Ishikawa (cell line): ENCODE measurements at regions not wholly inside any gene's neighbourhood (a gene's known extent, or its start where the extent isn't known, plus 50 kb on each side); places are given as distances from the start of the nearest gene placed in this dataset.

Source experiments
- CEBPB ChIP-seq: IDR thresholded peaks from 2 replicates; pipeline ENCODE4 v1.6.1; 2012
- CREB1 ChIP-seq: IDR thresholded peaks from 2 replicates; pipeline ENCODE4 v1.6.1; 2012; ENCODE audit warnings: low read depth
- EGR1 ChIP-seq: IDR thresholded peaks from 2 replicates; pipeline ENCODE4 v1.6.1; 2012
- EP300 ChIP-seq: IDR thresholded peaks from 2 replicates; pipeline ENCODE4 v1.6.1; 2012; ENCODE audit warnings: borderline replicate concordance
- FOXM1 ChIP-seq: IDR thresholded peaks from 2 replicates; pipeline ENCODE4 v1.6.1; 2012; ENCODE audit warnings: low read depth, borderline replicate concordance
- MAX ChIP-seq: IDR thresholded peaks from 2 replicates; pipeline ENCODE4 v1.6.1; 2012
- NFIC ChIP-seq: IDR thresholded peaks from 2 replicates; pipeline ENCODE4 v1.6.1; 2012
- RAD21 ChIP-seq: IDR thresholded peaks from 2 replicates; pipeline ENCODE4 v1.6.1; 2012; ENCODE audit warnings: low read depth
- REST ChIP-seq: IDR thresholded peaks from 2 replicates; pipeline ENCODE4 v1.6.1; 2012; ENCODE audit warnings: low read depth, mild to moderate bottlenecking
- TAF1 ChIP-seq: IDR thresholded peaks from 2 replicates; pipeline ENCODE4 v1.6.1; 2012; ENCODE audit warnings: low read depth, mild to moderate bottlenecking
- TCF12 ChIP-seq: IDR thresholded peaks from 2 replicates; pipeline ENCODE4 v1.6.1; 2012; ENCODE audit warnings: low read depth
- TEAD4 ChIP-seq: IDR thresholded peaks from 2 replicates; pipeline ENCODE4 v1.6.1; 2012
- USF1 ChIP-seq: IDR thresholded peaks from 2 replicates; pipeline ENCODE4 v1.6.1; 2012
- YY1 ChIP-seq: IDR thresholded peaks from 2 replicates; pipeline ENCODE4 v1.6.1; 2012; ENCODE audit warnings: low read depth
- ZBTB7A ChIP-seq: IDR thresholded peaks from 2 replicates; pipeline ENCODE4 v1.6.1; 2012; ENCODE audit warnings: low read depth

- TF ChIP-seq RAD21 (no peak), FOXM1 (no peak), YY1 (no peak), TAF1 (no peak), EP300 (no peak), CREB1 (no peak), TCF12 (no peak), NFIC (no peak), TEAD4 (no peak), CEBPB (no peak), ZBTB7A (no peak), USF1 (no peak), REST (no peak), EGR1 (no peak), MAX (no peak)
Measured at GRCh38 chr17:36839256-36839655, 98.0 kb upstream of the LHX1 start.

GRCh38 chr17:36840796-36841195 is 96.5 kb upstream of the LHX1 start:
- TF ChIP-seq MAX (no peak), RAD21 (no peak), USF1 (no peak), TAF1 (no peak), NFIC (no peak), EP300 (no peak), ZBTB7A (no peak), TCF12 (no peak), CREB1 (no peak), TEAD4 (no peak), YY1 (no peak), FOXM1 (no peak), REST (no peak), EGR1 (no peak), CEBPB (no peak)

- TF ChIP-seq REST (no peak), EP300 (no peak), TEAD4 (no peak), TCF12 (no peak), ZBTB7A (no peak), USF1 (no peak), EGR1 (no peak), RAD21 (no peak), NFIC (no peak), FOXM1 (no peak), CREB1 (no peak), YY1 (no peak)
Measured at GRCh38 chr17:36842231-36842819, 95.0 kb upstream of the LHX1 start.

GRCh38 chr17:36842963-36843558 is 94.2 kb upstream of the LHX1 start:
- no peak for TF ChIP-seq RAD21
- TF ChIP-seq YY1 = no peak
- no peak for TF ChIP-seq ZBTB7A
- TF ChIP-seq TAF1 = no peak
- TF ChIP-seq EGR1 = no peak
- TF ChIP-seq CREB1 = no peak
